ENCODE measurements at regions not wholly inside any gene's neighbourhood (a gene's known extent, or its start where the extent isn't known, plus 50 kb on each side); places are given as distances from the start of the nearest gene placed in this dataset.

DNA sequence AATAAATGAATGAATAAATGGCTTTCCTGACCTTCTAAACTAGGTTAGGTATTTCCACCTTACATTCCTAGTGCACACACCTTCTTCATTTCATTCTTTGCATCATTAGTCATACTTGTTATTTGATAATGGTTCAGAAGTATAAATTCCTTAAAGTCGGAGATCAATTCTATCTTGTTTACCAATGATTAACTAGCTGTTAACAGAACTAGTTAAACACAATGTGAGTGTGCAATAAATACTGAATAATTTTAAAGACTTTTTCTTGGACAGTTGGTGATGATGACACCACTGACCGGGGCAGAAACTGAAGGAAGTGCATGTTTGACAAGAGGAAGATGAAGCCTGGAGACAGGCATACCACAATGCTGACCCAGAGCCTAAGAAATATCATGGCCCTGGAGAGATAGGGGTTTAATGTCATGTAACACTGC lies 207.1 kb upstream of the DEPDC1 start:
- no peak for TF ChIP-seq ZFP3 (CRISPR knock-in tag; IDR thresholded peaks at IDR 0.05)
- TF ChIP-seq, protein P1, sequence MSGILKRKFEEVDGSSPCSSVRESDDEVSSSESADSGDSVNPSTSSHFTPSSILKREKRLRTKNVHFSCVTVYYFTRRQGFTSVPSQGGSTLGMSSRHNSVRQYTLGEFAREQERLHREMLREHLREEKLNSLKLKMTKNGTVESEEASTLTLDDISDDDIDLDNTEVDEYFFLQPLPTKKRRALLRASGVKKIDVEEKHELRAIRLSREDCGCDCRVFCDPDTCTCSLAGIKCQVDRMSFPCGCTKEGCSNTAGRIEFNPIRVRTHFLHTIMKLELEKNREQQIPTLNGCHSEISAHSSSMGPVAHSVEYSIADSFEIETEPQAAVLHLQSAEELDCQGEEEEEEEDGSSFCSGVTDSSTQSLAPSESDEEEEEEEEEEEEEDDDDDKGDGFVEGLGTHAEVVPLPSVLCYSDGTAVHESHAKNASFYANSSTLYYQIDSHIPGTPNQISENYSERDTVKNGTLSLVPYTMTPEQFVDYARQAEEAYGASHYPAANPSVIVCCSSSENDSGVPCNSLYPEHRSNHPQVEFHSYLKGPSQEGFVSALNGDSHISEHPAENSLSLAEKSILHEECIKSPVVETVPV (CRISPR knock-in tag; IDR thresholded peaks at IDR 0.05): no peak
- TF ChIP-seq ISL1 (CRISPR knock-in tag; IDR thresholded peaks at IDR 0.05): peak; percentile 43
- TF ChIP-seq, protein P2, sequence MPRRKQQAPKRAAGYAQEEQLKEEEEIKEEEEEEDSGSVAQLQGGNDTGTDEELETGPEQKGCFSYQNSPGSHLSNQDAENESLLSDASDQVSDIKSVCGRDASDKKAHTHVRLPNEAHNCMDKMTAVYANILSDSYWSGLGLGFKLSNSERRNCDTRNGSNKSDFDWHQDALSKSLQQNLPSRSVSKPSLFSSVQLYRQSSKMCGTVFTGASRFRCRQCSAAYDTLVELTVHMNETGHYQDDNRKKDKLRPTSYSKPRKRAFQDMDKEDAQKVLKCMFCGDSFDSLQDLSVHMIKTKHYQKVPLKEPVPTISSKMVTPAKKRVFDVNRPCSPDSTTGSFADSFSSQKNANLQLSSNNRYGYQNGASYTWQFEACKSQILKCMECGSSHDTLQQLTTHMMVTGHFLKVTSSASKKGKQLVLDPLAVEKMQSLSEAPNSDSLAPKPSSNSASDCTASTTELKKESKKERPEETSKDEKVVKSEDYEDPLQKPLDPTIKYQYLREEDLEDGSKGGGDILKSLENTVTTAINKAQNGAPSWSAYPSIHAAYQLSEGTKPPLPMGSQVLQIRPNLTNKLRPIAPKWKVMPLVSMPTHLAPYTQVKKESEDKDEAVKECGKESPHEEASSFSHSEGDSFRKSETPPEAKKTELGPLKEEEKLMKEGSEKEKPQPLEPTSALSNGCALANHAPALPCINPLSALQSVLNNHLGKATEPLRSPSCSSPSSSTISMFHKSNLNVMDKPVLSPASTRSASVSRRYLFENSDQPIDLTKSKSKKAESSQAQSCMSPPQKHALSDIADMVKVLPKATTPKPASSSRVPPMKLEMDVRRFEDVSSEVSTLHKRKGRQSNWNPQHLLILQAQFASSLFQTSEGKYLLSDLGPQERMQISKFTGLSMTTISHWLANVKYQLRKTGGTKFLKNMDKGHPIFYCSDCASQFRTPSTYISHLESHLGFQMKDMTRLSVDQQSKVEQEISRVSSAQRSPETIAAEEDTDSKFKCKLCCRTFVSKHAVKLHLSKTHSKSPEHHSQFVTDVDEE (CRISPR knock-in tag; IDR thresholded peaks at IDR 0.05): no peak
- TF ChIP-seq, protein P3, sequence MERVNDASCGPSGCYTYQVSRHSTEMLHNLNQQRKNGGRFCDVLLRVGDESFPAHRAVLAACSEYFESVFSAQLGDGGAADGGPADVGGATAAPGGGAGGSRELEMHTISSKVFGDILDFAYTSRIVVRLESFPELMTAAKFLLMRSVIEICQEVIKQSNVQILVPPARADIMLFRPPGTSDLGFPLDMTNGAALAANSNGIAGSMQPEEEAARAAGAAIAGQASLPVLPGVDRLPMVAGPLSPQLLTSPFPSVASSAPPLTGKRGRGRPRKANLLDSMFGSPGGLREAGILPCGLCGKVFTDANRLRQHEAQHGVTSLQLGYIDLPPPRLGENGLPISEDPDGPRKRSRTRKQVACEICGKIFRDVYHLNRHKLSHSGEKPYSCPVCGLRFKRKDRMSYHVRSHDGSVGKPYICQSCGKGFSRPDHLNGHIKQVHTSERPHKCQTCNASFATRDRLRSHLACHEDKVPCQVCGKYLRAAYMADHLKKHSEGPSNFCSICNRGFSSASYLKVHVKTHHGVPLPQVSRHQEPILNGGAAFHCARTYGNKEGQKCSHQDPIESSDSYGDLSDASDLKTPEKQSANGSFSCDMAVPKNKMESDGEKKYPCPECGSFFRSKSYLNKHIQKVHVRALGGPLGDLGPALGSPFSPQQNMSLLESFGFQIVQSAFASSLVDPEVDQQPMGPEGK (CRISPR knock-in tag; IDR thresholded peaks at IDR 0.05; ENCODE audit: borderline replicate concordance): no peak
- no peak for ATAC-seq

DNA sequence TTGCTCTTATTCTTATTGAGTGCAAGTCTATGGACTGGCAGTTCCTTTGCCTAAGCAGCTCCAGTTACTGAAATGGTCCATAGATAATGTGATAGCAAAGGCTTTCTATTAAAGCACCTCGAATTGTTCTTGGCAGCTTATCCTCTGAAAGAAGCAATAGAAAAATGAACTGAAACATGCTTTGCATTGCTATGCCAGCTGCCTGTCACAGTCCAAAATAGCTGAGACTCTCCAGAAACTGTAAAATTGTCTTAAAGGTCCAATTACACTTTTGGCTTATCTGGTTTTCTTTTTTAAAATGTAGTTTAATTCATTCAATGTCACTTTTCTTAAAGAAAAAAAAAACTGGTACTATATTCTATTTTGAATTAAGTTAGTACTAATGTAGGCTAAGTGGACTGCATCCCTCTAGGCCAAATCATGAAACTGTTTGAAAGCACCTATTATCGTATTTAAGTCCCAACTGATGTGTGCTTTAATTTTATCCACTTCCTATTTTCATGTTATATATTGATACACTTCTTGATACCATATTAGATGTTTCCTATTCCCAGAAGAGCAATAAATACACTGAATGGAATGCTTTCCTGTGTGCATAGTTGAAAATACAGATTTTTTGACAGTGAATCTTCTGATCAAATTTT lies 208.0 kb upstream of the DEPDC1 start:
- TF ChIP-seq ISL1 (CRISPR knock-in tag; IDR thresholded peaks at IDR 0.05) (peak; percentile 99), SNAI2 (CRISPR knock-in tag; IDR thresholded peaks at IDR 0.05) (0 out of 2 replicates have a peak, but pooled peaks have one; percentile 32), GLIS3 (CRISPR knock-in tag; IDR thresholded peaks at IDR 0.05) (no peak), ZFP3 (CRISPR knock-in tag; IDR thresholded peaks at IDR 0.05) (no peak), BACH2 (CRISPR knock-in tag; IDR thresholded peaks at IDR 0.05; ENCODE audit: borderline replicate concordance) (no peak), TCF4 (CRISPR knock-in tag; IDR thresholded peaks at IDR 0.05; ENCODE audit: borderline replicate concordance) (peak; percentile 89), ESRRG (CRISPR knock-in tag; IDR thresholded peaks at IDR 0.05) (peak; percentile 49; the same call in 1 of the 2 replicates), TOX (CRISPR knock-in tag; IDR thresholded peaks at IDR 0.05; ENCODE audit: borderline replicate concordance) (no peak), ZNF70 (CRISPR knock-in tag; IDR thresholded peaks at IDR 0.05) (no peak)
- TF ChIP-seq, protein P1 (CRISPR knock-in tag; IDR thresholded peaks at IDR 0.05): no peak
- TF ChIP-seq, protein P2 (CRISPR knock-in tag; IDR thresholded peaks at IDR 0.05): peak; percentile 81
- TF ChIP-seq, protein P4, sequence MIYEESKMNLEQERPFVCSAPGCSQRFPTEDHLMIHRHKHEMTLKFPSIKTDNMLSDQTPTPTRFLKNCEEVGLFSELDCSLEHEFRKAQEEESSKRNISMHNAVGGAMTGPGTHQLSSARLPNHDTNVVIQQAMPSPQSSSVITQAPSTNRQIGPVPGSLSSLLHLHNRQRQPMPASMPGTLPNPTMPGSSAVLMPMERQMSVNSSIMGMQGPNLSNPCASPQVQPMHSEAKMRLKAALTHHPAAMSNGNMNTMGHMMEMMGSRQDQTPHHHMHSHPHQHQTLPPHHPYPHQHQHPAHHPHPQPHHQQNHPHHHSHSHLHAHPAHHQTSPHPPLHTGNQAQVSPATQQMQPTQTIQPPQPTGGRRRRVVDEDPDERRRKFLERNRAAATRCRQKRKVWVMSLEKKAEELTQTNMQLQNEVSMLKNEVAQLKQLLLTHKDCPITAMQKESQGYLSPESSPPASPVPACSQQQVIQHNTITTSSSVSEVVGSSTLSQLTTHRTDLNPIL (CRISPR knock-in tag; IDR thresholded peaks at IDR 0.05; ENCODE audit: low read depth): peak; percentile 84
- ATAC-seq: peak; percentile 63; the same call in 2 of the 3 replicates

DNA sequence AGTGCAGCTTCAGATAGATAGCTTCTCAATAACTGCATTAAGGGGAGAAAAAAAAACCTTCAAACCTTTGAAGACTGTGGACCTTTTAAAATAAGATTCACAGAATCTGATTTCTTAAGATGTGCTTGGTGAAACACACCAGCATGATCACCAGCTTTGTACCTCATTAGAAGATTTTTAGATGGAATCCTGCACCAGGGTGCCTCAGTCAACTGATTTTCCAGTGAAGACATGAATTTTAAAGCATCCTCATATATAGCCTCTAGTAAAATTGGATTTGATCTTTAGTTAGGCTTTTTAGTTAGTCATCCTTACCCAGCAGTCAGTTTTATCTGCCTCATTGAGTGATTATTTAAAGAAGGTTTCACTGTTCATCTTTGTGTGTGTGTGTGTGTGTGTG lies 208.6 kb upstream of the DEPDC1 start:
- TF ChIP-seq, protein P1 (CRISPR knock-in tag; IDR thresholded peaks at IDR 0.05): no peak
- no peak for TF ChIP-seq ZNF565 (CRISPR knock-in tag; conservative IDR thresholded peaks at IDR 0.05; ENCODE audit: low read depth)
- TF ChIP-seq ZC3H10 (CRISPR knock-in tag; IDR thresholded peaks at IDR 0.05): no peak
- no peak for TF ChIP-seq ESRRG (CRISPR knock-in tag; IDR thresholded peaks at IDR 0.05)
- TF ChIP-seq RARB (CRISPR knock-in tag; IDR thresholded peaks at IDR 0.05): no peak
- ATAC-seq: peak; percentile 19; the same call in 1 of the 3 replicates
